Neural cell (in vitro differentiated cells): ENCODE measurements at regions not wholly inside any gene's neighbourhood (a gene's known extent, or its start where the extent isn't known, plus 50 kb on each side); places are given as distances from the start of the nearest gene placed in this dataset.

ENCODE experiments used
- CTCF ChIP-seq: fragments of 450-650 bp; IDR thresholded peaks from 2 replicates; pipeline ENCODE4 v1.5.1; 2014; ENCODE audit warnings: antibody characterized with exemption, mild to moderate bottlenecking, moderate library complexity; ENCODE audit not compliant: poor library complexity, severe bottlenecking
- EP300 ChIP-seq: fragments of 450-650 bp; conservative IDR thresholded peaks from 2 replicates; pipeline ENCODE4 v1.6.1; 2014; ENCODE audit warnings: antibody characterized with exemption, mild to moderate bottlenecking, moderate library complexity; ENCODE audit not compliant: poor library complexity, severe bottlenecking
- EZH2 ChIP-seq: fragments of 200-600, 300-800 bp; shearing (Covaris generic), sonication (generic); IDR thresholded peaks from 2 replicates; pipeline ENCODE4 v1.6.1; 2014; ENCODE audit warnings: antibody characterized with exemption, low read length, borderline replicate concordance, mild to moderate bottlenecking; ENCODE audit not compliant: insufficient read depth, poor library complexity, severe bottlenecking
- MXI1 ChIP-seq: fragments of 450-650 bp; conservative IDR thresholded peaks from 2 replicates; pipeline ENCODE4 v1.6.1; 2014; ENCODE audit warnings: antibody characterized with exemption, mild to moderate bottlenecking; ENCODE audit not compliant: poor library complexity, severe bottlenecking
- POLR2AphosphoS5 ChIP-seq: IDR thresholded peaks from 2 replicates; pipeline ENCODE4 v1.6.1; 2012
- RAD21 ChIP-seq: fragments of 450-650 bp; conservative IDR thresholded peaks from 2 replicates; pipeline ENCODE4 v1.6.1; 2014; ENCODE audit warnings: antibody characterized with exemption, mild to moderate bottlenecking, moderate library complexity
- REST ChIP-seq: IDR thresholded peaks from 2 replicates; pipeline ENCODE4 v1.6.1; 2012; ENCODE audit warnings: borderline replicate concordance
- SMC3 ChIP-seq: fragments of 450-650 bp; conservative IDR thresholded peaks from 2 replicates; pipeline ENCODE4 v1.6.1; 2014; ENCODE audit warnings: antibody characterized with exemption, mild to moderate bottlenecking, moderate library complexity; ENCODE audit not compliant: poor library complexity
- TAF1 ChIP-seq: IDR thresholded peaks from 2 replicates; pipeline ENCODE4 v1.6.1; 2012; ENCODE audit warnings: low read depth

GRCh38 chr4:141541851-141542250 lies 94.5 kb upstream of the IL15 start:
- TF ChIP-seq CTCF (no peak), POLR2AphosphoS5 (no peak), TAF1 (no peak), MXI1 (no peak), EP300 (no peak), SMC3 (no peak), REST (no peak), EZH2 (no peak), RAD21 (no peak)
